PC-9 (cell line): ENCODE measurements at regions not wholly inside any gene's neighbourhood (a gene's known extent, or its start where the extent isn't known, plus 50 kb on each side); places are given as distances from the start of the nearest gene placed in this dataset.
A peak's percentile ranks its signal among the peaks of the same experiment; 100 is the strongest.

ENCODE experiments used
- BruUV-seq: library from RNA; stranded (reverse); fragments of 400-500 nt; replicated peaks from 2 replicates; lab custom pipeline; 2021; lab: Mats Ljungman, UMichigan
- CTCF ChIA-PET: fragments of 300-600 bp; sonication (Branson Sonifier 250); formaldehyde crosslinking; loops from one replicate; lab custom pipeline; 2022; ENCODE audit warnings: antibody characterized with exemption; lab: Charles Lee
- POLR2A ChIA-PET: fragments of 300-600 bp; sonication (Branson Sonifier 250); formaldehyde crosslinking; loops from one replicate; lab custom pipeline; 2022; ENCODE audit warnings: antibody characterized with exemption; ENCODE audit not compliant: unreplicated experiment; lab: Charles Lee
- DNase-seq, 2 experiments: peaks; one replicate each; pipeline versions ENCODE4 v3.0.0 to v3.0.0-alpha.2; 2015 to 2022; ENCODE audit warnings: mixed read lengths in 1 of 2
- H2AFZ ChIP-seq: fragments of 200-600 bp; sonication (generic); 2 replicates; pipeline ENCODE4 v1.8.1; 2017; ENCODE audit warnings: antibody characterized with exemption
- H3F3A ChIP-seq: fragments of 200-600 bp; sonication (generic); 2 replicates; pipeline ENCODE4 v1.8.1; 2017; ENCODE audit warnings: antibody characterized with exemption, mild to moderate bottlenecking, low read depth; ENCODE audit not compliant: insufficient read depth
- H3K27ac ChIP-seq: fragments of 200-600 bp; sonication (generic); 2 replicates; pipeline ENCODE4 v1.6.1; 2016; ENCODE audit warnings: mixed run types
- H3K27me3 ChIP-seq: fragments of 200-600 bp; sonication (generic); 2 replicates; pipeline ENCODE4 v1.6.1; 2016; ENCODE audit warnings: low read depth, mixed run types; ENCODE audit not compliant: insufficient read depth
- H3K36me3 ChIP-seq: fragments of 200-600 bp; sonication (generic); 2 replicates; pipeline ENCODE4 v1.6.1; 2016; ENCODE audit warnings: low read depth, mixed run types
- H3K4me1 ChIP-seq: fragments of 200-600 bp; sonication (generic); replicated peaks from 2 replicates; pipeline ENCODE4 v1.6.1; 2016; ENCODE audit warnings: mixed run types; ENCODE audit not compliant: insufficient read depth
- H3K4me2 ChIP-seq: fragments of 200-600 bp; sonication (generic); 2 replicates; pipeline ENCODE4 v1.6.1; 2017; ENCODE audit warnings: mixed run types
- H3K4me3 ChIP-seq: fragments of 200-600 bp; sonication (generic); 2 replicates; pipeline ENCODE4 v1.6.1; 2016; ENCODE audit warnings: mixed run types
- H3K79me2 ChIP-seq: fragments of 200-600 bp; sonication (generic); 2 replicates; pipeline ENCODE4 v1.6.1; 2017; ENCODE audit warnings: low read depth, mixed run types
- H3K9me2 ChIP-seq: fragments of 200-600 bp; sonication (generic); 2 replicates; pipeline ENCODE4 v1.8.1; 2017; ENCODE audit warnings: mild to moderate bottlenecking; ENCODE audit not compliant: insufficient read depth
- H3K9me3 ChIP-seq: fragments of 200-600 bp; sonication (generic); 2 replicates; pipeline ENCODE4 v1.8.1; 2016; ENCODE audit warnings: low read depth; ENCODE audit not compliant: insufficient read depth
- H4K20me1 ChIP-seq: fragments of 200-600 bp; sonication (generic); 2 replicates; pipeline ENCODE4 v1.8.1; 2017; ENCODE audit not compliant: insufficient read depth
- CTCF ChIP-seq: fragments of 200-600 bp; sonication (generic); conservative IDR thresholded peaks from 2 replicates; pipeline ENCODE4 v1.6.1; 2017; ENCODE audit warnings: mixed run types, antibody characterized with exemption, mild to moderate bottlenecking, moderate library complexity
- EZH2 ChIP-seq: fragments of 200-600 bp; sonication (generic); IDR thresholded peaks from 2 replicates; pipeline ENCODE4 v1.8.0; 2017; ENCODE audit warnings: antibody characterized with exemption, low read depth
- intact Hi-C: fragments of 100-400 bp; cut with micrococcal nuclease; formaldehyde crosslinking; loops from one replicate; pipeline ENCODE4 v1.10.0; 2022; ENCODE audit not compliant: unreplicated experiment

- no peaks in the 10 kb centered on the region for H3K27me3 ChIP-seq
- POLR2A ChIA-PET, result no interaction called here
- H3K9me3 ChIP-seq, result no peaks in the 10 kb centered on the region
- no peaks in the 10 kb centered on the region for H3K4me1 ChIP-seq
- H4K20me1 ChIP-seq, result no peaks in the 10 kb centered on the region
- H3K27ac ChIP-seq, result no peak overlapping the region
- no peaks in the 10 kb centered on the region for H3K9me2 ChIP-seq
- no peak overlapping the region for H2AFZ ChIP-seq
- no peaks in the 10 kb centered on the region for H3F3A ChIP-seq
- no peak overlapping the region for H3K4me3 ChIP-seq
- no peak for DNase-seq
- TF ChIP-seq CTCF (no peak), EZH2 (no peak)
- H3K79me2 ChIP-seq, result no peaks in the 10 kb centered on the region
- BruUV-seq, result no TSS peak
- no peaks in the 10 kb centered on the region for H3K36me3 ChIP-seq
- intact Hi-C loops, result no loop called here
- no peak overlapping the region for H3K4me2 ChIP-seq
- CTCF ChIA-PET, result no interaction called here
Measured at GRCh38 chrX:46216406-46216805, 328.8 kb downstream of the ZNF674 start.

GRCh38 chrX:46211079-46211478 is 334.1 kb downstream of the ZNF674 start:
- no peak overlapping the region for H3K4me3 ChIP-seq
- no peak overlapping the region for H2AFZ ChIP-seq
- H3K9me2 ChIP-seq, result no peaks in the 10 kb centered on the region
- no peak for DNase-seq
- H3K27me3 ChIP-seq, result no peaks in the 10 kb centered on the region
- no peaks in the 10 kb centered on the region for H3K36me3 ChIP-seq
- TF ChIP-seq CTCF (no peak), EZH2 (no peak)
- no peaks in the 10 kb centered on the region for H3K79me2 ChIP-seq
- intact Hi-C loops, result no loop called here
- peak overlapping the region; percentile 84; the same call in 1 of the 2 replicates for H3K27ac ChIP-seq
- no peak overlapping the region for H3K4me2 ChIP-seq
- CTCF ChIA-PET, result no interaction called here
- peaks cover 17% of the 10 kb centered on the region; the same call in 1 of the 2 replicates for H3F3A ChIP-seq
- no peaks in the 10 kb centered on the region for H3K9me3 ChIP-seq
- no TSS peak for BruUV-seq
- peaks cover 29% of the 10 kb centered on the region for H3K4me1 ChIP-seq
- no peaks in the 10 kb centered on the region for H4K20me1 ChIP-seq
- POLR2A ChIA-PET, result no interaction called here

DNA sequence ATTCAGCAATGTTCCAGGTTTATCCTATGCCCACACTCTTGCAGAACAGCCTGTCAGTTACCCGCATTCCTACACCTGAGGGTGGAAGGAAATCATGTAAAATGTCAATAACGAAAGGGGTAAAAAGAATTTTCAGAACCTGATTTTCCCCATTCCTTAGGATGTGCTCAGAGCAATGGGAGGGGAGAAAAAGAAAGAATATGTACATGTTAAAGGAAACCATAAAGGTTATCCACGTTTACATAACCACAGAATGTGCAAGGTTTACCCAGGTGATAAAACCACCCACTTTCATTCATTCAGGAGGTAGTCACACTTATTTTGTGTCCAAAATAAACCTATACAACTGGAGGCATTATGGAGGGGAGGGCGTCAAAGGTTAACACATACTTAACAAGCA is 335.5 kb downstream of the ZNF674 start:
- Histone ChIP-seq H3K4me1 (peaks cover 29% of the 10 kb centered on the region), H3F3A (peaks cover 17% of the 10 kb centered on the region; the same call in 1 of the 2 replicates), H3K4me3 (no peak overlapping the region), H3K79me2 (no peaks in the 10 kb centered on the region), H3K27ac (peak overlapping the region; percentile 93), H3K36me3 (no peaks in the 10 kb centered on the region), H3K9me2 (no peaks in the 10 kb centered on the region), H4K20me1 (no peaks in the 10 kb centered on the region), H3K27me3 (no peaks in the 10 kb centered on the region), H2AFZ (no peak overlapping the region), H3K4me2 (peak overlapping the region; percentile 60; the same call in 1 of the 2 replicates), H3K9me3 (no peaks in the 10 kb centered on the region)
- BruUV-seq, result no TSS peak
- peak; percentile 12 to 92 for DNase-seq
- intact Hi-C loops, result loop anchor here (1.0 to 5.0 kb wide), 5 partner anchors 51 to 442 kb away; no protein-coding TSS in a partner anchor
- ChIA-PET POLR2A (no interaction called here), CTCF (no interaction called here)
- TF ChIP-seq CTCF, result no peak
- TF ChIP-seq EZH2, result no peak
